Esophagus muscularis mucosa (tissue), 4 donors: ENCODE measurements at regions not wholly inside any gene's neighbourhood (a gene's known extent, or its start where the extent isn't known, plus 50 kb on each side); places are given as distances from the start of the nearest gene placed in this dataset.

ENCODE experiments used
- EP300 ChIP-seq: sonication (generic); formaldehyde crosslinking; IDR thresholded peaks from one replicate; pipeline ENCODE4 v1.6.1; 2017; ENCODE audit warnings: antibody characterized with exemption
- POLR2A ChIP-seq: fragments of 450-650 bp; IDR thresholded peaks from one replicate; pipeline ENCODE4 v1.6.1; 2017; ENCODE audit warnings: antibody characterized with exemption, moderate library complexity, mild to moderate bottlenecking, low read depth
- POLR2AphosphoS5 ChIP-seq, 2 donors: sonication (generic); formaldehyde crosslinking; IDR thresholded peaks; one replicate each; pipeline ENCODE4 v1.6.1; 2017; ENCODE audit warnings: antibody characterized with exemption in 2 of 2
- TF ChIP-seq, protein P1 (sequence below), 3 experiments: fragments of 200-600 bp in 2 of 3; fragments of 450-650 bp in 1 of 3; sonication (generic) in 2 of 3; IDR thresholded peaks; one replicate each; pipeline ENCODE4 v1.5.1; 2017 to 2019; ENCODE audit warnings: antibody characterized with exemption in 3 of 3, mild to moderate bottlenecking in 2 of 3, moderate library complexity in 1 of 3

DNA sequence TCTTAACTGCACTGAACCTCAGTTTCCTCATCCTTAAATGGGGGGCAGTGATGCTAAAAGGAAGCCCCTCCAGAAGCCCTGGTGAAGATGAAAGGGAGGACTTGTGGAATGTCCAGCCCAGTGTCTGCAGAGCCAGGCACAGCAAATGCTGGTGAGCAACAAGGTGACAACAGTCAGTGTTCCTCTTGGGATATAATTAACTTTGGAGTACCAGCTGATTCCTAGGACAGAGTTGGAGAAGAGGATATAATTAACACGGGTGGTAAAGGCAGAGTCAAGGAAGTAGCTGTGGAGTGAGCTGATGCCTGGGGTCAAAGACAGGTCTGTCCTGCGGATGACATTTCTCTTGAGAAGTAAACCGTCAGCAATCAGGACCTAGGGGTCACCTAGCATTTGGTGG lies 60.7 kb upstream of the MRPS6 start:
- TF ChIP-seq, protein P1, sequence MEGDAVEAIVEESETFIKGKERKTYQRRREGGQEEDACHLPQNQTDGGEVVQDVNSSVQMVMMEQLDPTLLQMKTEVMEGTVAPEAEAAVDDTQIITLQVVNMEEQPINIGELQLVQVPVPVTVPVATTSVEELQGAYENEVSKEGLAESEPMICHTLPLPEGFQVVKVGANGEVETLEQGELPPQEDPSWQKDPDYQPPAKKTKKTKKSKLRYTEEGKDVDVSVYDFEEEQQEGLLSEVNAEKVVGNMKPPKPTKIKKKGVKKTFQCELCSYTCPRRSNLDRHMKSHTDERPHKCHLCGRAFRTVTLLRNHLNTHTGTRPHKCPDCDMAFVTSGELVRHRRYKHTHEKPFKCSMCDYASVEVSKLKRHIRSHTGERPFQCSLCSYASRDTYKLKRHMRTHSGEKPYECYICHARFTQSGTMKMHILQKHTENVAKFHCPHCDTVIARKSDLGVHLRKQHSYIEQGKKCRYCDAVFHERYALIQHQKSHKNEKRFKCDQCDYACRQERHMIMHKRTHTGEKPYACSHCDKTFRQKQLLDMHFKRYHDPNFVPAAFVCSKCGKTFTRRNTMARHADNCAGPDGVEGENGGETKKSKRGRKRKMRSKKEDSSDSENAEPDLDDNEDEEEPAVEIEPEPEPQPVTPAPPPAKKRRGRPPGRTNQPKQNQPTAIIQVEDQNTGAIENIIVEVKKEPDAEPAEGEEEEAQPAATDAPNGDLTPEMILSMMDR (IDR thresholded peaks at IDR 0.05) = no peak
- no peak for TF ChIP-seq POLR2AphosphoS5 (IDR thresholded peaks at IDR 0.05)
- no peak for TF ChIP-seq POLR2A
- TF ChIP-seq EP300 = no peak
